GM11168 (cell line): ENCODE measurements at regions not wholly inside any gene's neighbourhood (a gene's known extent, or its start where the extent isn't known, plus 50 kb on each side); places are given as distances from the start of the nearest gene placed in this dataset.
"Not testable (repeated sequence)": the region's sequence is repeated elsewhere in the genome, so short reads cannot be mapped to it uniquely, and the experiment has no call there.

Source experiments
- in situ Hi-C: fragments of 300-500 bp; cut with MboI; formaldehyde crosslinking; loops from one replicate; pipeline ENCODE4 v1.12.0; 2022; ENCODE audit warnings: low sequenced_read_pairs; ENCODE audit not compliant: unreplicated experiment

DNA sequence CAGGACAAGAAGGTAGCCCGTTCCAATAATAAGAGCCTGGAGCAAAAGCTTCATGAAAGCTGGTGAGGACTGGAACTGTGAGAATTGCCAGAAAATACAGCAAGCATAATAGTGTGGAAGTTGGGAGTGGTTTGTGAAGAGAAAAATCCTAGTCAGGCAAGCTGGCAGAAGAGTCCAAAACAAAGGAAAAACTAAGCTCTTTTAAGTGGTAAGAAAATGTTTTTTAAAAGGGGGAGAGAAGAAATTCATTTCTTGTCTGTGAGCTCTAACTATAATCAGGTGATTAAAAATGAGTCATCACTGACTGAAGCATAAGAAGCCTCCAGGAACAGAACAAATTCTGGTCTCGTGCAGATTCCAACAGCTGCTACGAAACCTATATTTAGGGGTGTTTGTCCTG is 102.6 kb downstream of the CAAP1 start:
- in situ Hi-C loops: no loop called here

DNA sequence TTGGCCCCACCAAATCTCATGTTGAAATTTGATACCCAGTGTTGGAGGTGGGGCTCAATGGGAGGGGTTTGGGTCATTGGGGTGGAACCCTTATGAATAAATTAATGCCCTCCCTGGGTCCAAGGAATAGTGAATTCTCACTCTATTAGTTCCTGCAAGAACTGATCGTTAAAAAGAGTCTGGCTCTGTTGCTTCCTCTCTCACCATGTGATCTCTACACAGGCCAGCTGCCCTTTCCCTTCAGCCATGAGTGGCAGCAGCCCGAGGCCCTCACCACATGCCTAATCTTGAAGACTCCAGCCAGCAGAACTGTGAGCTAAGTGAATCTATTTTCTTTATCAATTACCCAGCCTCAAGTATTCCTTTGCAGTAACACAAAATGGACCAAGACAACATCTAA is 106.0 kb downstream of the CAAP1 start:
- in situ Hi-C loops: no loop called here

DNA sequence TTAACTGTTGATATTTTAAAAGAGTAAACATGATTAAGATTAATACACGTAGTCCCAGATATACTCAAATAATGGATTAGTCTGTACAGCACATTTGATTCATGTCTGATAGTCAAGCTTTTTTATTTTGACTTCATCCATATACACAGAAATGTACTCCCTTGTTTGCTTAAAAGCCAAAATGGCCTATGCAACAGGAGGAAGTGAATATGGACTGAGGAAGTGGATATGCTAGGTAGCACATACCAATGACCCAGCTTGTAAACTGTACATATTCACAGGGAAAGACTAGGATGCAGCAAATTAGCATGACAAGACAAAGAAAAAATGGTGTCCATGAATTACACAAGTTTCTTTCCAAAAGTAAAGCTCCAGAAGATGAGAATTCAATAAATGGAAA is 109.7 kb downstream of the CAAP1 start:
- in situ Hi-C loops: no loop called here

DNA sequence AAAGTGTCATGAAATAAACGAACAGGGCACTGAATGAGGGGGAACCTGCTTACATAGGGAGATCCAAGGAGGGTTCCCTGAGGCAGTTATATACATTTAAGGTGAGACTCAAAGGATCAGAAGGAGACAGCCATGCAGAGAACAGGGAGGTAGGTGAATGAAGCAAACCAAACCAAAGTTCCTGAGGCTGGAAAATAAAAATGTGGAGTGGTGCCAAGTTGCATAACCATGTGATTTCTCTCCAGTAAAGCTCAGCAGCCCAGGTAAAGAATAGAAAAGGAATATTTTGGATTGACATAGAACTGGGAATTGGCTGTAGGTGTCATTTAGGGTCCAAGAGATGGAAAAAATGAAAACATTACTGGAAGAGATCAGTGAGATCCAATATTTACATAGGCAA is 110.7 kb downstream of the CAAP1 start:
- in situ Hi-C loops: no loop called here

DNA sequence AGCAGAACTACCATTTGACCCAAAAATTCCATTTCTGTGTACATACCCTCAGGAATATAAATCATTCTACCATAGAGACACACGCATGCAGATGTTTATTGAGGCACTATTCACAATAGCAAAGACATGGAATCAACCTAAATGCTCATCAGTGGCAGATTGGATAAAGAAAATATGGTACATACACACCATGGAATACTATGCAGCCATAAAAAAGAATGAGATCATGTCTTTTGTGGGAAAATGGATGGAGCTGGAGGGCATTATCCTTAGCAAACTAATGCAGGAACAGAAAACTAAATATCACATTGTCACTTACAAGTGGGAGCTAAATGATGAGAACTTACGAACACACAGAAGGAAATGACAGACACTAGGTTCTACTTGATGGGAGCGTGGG is 112.3 kb downstream of the CAAP1 start:
- in situ Hi-C loops: not testable (repeated sequence)

DNA sequence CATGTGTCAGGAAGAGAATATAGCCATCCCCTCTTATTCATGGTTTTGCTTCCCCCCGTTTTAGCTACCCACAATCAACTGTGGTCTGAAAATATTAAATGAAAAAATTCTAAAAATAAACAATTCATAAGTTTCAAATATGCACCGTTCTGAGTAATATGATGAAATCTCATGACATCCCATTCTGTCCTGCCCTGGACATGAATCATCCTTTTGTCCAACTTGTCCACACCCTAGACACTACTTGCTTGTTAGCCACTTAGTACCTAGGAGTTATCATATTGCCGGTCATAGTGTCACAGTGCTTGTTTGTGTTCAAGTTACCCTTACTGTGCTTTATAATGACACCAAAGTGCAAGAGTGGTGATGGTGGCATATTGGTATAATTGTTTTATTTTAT is 113.5 kb downstream of the CAAP1 start:
- in situ Hi-C loops: no loop called here

DNA sequence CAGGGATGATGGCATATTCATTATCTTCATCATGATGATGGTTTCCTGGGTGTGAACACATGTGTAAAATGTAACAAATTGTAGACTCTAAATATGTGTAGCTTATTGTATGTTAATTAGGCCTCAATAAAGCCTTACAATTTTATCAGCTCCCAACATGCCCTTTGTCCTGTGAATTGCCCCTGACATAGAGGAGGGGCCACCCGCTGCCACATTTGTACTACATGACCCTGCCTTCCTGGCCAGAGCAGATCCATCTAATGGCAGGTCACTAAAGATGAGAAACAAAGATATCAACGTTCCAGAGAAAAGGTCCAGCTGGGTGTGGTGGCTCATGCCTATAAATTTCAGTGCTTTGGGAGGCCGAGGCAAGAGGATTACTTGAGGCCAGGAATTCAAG is 117.2 kb downstream of the CAAP1 start:
- in situ Hi-C loops: no loop called here

DNA sequence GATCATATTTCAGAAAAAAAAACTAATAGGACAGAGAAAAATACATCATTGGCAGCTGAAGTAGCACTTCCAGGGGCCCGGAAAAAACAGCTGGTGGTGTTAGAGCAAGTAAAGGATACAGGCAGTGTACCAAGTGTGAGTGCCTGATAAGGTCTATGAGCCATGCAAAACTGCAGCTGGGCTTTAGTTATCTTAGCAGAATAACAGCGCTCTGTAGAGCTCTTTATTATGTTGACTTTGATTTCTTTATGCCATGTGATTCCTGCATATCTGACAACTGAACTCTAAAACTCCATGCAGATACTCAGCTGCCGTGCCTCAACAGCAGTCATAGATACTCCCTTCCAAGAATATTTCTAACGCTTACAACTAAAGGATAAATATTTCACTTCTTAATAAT is 119.5 kb downstream of the CAAP1 start:
- in situ Hi-C loops: no loop called here

DNA sequence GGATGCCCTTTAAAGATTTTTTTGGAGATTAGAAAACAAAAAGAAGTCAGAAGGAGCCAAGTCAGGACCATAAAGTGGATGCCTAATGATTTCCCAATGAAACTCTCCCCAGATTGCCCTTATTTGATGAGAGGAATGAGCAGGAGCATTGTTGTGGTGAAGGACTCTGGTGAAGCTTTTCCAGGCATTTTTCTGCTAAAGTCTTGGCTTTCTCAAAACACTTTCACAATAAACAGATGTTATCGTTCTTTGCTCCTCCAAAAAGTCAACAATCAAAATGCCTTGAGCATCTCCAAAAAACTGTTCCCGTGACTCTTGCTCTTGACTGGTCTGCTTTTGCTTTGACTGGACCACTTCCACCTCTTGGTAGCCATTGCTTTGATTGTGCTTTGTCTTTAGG is 121.8 kb downstream of the CAAP1 start:
- in situ Hi-C loops: no loop called here

DNA sequence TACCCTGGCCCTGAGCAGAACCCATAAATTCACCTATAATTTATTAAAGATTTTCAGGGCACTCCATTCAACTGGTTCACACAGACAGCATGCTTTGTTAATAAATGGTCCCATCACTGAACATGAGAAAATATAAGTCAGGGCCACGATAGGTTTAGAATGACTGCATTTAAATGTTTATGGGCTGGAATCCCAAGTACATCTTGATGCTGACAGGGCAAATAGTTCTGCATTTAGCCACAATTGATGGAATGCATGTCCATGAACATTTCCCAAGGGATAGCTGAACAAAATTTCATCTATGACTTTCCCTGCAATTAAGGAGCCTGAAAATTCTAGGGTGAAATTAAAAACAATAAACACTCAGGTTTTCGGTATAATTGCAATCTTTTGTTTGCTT is 124.5 kb downstream of the CAAP1 start:
- in situ Hi-C loops: no loop called here

DNA sequence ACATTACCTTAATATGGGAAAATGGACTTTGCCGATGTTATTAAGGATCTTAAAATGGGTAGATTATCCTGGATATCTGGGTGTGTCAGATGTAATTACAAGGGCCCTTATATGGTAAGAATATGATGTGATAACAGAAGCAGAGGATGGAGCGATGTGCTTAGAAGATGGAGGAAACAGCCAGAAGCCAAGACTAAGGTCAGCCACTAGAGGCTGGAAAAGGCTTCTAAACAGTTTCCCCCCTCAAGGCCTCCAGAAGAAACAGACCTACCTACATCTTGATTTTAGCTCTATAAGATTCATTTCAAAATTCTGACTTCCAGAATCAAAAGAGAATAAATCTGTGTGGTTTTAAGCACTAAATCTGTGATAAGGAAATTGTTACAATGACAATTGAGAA is 131.9 kb downstream of the CAAP1 start:
- in situ Hi-C loops: no loop called here

DNA sequence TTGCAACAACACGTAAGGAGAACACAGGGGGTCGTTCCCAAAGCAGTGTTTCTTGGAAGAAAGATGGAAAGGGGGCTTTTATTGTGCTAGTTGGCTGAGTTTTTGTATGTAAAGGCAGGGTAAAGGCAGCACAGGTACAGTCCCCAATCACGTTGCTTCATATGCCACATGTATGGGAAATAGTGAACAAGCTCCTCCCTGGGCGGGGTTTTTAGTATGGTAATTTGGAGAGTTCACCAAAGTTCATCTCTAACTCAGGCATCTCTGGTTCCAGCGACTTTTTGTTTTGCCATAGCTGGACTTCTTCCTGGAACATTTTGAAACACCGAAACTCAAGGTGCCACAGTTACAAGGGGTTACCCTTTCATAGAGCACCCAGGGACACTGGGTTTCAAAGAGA is 133.9 kb downstream of the CAAP1 start:
- in situ Hi-C loops: no loop called here

DNA sequence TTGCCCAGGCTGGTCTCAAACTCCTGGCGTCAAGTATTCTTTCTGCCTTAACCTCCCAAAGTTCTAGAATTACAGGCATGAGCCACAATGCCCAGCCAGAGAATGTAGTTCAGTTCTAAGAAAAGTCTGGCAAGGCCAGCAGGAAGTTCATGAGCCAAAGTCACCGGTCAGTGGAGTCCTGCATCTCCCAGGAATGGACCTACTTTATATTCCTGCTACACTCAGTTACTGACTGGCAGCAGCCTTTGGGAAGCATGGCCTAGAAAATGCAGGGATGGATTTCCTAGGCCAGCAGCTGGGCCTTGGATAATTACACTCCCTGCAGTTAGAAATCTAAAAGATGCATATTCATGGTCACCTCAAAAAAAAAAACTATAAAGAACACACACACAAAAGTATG is 135.7 kb downstream of the CAAP1 start:
- in situ Hi-C loops: no loop called here

DNA sequence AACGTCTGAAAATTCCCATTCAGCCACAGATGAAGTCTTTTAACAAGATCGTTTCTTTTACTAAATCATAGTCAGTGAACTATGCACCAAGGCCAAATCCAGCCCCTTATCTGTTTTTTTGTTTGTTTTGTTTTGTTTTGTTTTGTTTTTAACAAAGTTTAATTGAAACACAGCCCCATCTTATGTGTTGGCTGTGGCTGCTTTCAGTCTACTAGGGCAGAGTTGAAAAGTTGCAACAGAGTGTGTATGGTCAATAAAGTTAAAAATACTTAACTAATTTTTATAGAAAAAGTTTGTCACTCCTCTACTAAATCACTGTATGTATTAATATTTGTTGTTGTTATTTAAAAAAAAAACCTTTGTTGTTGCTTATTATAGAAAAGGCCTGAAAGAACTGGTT is 137.1 kb downstream of the CAAP1 start:
- in situ Hi-C loops: no loop called here

DNA sequence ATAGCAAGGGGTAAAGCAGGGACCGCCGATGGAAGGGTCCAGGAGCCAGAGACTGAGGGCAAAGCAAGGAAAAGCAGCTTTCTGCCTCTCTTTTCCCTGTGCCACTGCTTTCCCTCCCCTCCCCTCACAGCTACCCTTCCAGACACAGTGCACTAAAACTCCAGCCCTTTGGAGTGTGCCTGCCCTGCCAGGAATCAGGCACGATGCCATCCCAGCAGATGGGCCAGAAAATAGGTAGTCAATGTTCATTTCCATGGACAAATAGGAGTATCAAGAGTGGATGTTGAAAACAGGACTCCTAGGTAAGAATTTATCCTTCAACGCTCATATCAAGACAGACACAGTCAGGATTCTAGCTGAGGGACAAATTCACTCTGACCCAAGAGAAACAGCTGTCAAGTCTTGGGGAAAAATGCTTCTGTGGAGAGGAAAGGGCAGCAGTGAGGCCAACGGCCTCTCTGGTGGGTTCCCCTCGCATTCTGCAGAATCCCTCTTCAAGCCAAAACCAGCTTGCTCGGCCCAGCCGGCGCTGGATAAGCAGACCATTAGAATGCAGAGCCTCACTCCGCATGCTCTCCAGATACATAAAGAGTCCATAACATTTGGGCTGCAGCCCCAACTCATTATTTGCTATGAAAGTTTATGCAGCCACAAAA is 138.0 kb downstream of the CAAP1 start:
- in situ Hi-C loops: no loop called here

DNA sequence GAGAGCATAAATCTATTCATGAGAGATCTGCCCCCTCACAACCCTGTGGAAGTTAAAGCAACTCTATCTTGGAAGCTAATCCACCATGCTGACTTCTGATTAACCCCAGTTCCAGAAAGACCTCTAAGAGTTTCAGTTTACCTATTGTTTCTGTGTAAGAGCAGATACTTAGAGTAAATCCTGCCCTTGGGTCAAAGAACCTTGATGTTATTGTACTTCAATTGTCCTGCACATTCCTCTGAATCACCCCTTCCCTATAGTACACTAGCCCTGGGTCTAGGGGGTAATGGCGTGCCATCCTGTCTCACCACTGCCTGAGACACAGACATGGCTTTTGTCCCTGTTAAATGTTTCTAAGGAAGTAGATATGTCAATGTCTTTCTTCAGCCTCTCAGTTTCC is 138.6 kb downstream of the CAAP1 start:
- in situ Hi-C loops: no loop called here

DNA sequence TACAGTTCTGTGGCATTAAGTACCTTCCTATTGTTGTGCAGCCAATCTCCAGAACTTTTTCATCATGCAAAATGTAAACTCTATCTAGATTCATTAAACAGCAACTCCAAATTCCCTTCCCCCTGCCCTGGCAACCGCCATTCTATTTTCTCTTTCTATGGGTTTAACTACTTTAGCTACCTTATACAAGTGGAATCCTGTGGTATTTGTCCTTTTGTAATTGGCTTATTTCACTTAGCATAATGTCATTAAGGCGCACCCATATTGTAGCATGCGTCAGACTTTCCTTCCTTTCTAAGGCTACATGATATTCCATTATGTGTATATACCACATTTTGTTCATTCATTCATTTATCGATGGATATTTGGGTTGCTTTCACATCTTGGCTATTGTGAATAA is 142.4 kb downstream of the CAAP1 start:
- in situ Hi-C loops: no loop called here

DNA sequence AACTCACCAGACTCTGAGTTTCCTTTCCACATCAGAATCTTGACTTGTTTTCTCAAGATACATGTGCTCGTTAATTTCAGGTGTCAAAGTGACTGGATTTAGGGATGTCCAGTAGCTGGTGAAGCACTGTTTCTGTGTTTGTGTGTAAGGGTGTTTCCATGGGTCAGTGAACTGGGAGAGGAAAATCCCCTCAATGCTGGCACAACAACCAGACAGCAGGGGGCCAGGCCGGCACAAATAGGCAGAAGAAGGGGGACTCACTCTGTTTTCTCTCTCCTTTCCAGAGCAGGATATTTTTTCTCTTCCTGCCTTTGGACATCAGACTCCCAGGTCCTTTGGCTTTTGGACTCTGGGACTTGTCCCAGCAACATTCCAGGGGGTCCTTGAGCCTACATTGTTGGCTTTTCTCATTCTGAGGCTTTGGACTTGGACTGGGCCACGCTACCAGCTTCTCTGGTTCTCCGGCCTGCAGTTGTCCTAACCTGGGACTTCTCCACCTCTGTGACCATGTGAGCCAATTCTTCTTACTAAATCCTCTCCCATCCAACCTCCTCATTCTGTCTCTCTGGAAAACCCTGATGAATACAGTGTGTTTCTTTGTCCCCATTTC is 144.0 kb downstream of the CAAP1 start:
- in situ Hi-C loops: no loop called here

DNA sequence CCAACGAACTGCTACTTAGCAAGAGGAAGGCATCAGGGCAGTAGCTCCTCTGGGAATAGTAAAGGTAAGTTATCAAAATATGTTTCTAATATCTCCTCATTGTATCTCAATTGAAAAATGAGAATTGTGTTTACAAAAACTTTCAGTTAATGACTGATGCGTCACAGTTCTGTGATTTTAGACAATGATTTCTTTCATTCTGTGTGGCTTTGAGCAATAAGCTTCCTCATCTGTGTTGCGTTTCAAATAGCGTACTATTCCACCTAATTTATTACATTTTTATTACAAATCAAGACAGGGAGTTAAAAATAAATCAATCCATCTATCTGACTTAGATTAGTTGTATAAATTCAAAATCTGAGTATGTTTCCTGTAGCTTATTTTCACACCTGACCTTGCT is 145.0 kb downstream of the CAAP1 start:
- in situ Hi-C loops: no loop called here

DNA sequence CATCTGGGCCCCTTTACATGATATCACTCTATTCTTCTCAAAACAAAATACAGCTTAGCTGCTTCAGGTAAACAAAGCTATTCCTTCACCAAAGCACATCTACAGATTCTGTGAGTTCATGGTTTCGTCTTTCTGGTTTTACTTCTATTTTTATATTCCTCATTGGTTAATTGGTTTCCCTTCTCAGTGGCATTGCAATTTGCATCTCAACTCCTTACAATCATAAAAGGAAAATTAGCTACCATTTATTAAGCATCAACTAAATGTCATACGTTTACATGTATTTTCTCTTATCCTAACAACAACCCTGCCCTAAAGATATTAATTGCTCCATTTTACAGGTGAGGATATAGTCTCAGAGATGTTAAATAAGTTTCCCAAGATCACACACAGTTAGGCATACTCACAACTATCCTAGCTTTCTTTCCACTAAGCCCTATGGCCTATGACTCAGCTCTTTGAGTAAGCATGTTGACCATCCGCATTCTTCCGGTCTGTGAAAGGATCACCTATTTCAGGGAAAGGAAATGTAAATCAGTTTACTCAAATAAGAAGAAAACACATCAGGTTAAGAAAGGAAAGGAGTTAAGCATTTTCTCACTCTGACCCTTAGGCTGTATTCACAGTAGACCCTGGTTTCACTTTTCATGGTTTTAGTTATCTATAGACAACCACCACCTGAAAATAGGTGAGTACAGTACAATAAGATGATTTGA is 146.1 kb downstream of the CAAP1 start:
- in situ Hi-C loops: no loop called here

DNA sequence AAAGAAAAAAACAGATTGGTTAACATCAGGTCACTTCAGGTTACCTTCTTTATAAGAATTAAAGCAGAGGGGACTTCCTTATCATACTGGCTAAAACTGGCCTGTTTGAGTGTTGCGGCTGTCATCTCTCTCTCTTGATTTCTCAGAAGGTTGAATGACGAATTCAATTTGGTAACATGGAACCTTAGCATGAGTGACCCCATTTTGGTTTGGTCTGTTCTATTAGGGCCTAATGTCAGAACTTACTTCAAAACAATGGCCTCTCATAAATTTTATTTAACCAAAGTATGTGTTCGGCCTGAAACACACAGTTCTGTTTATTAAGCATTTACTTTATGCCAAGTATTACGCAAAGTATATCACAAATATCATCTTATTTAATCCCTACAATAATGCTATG is 147.5 kb downstream of the CAAP1 start:
- in situ Hi-C loops: no loop called here
